WTC11 (cell line): ENCODE measurements at regions not wholly inside any gene's neighbourhood (a gene's known extent, or its start where the extent isn't known, plus 50 kb on each side); places are given as distances from the start of the nearest gene placed in this dataset.

Source experiments
- ATAC-seq: fragments of 200-7000 bp; cut with Tn5 transposase; 2 replicates; pipeline ENCODE4 v1.10.0; 2021; ENCODE audit warnings: mild to moderate bottlenecking, moderate library complexity
- CTCF ChIA-PET: fragments of 300-600 bp; sonication (Branson Sonifier 250); formaldehyde crosslinking; loops from one replicate; lab custom pipeline; 2021; ENCODE audit warnings: antibody characterized with exemption; lab: Charles Lee
- POLR2A ChIA-PET: fragments of 350-600 bp; sonication (Branson Sonifier 250); formaldehyde crosslinking; loops from one replicate; lab custom pipeline; 2021; ENCODE audit warnings: antibody characterized with exemption; lab: Charles Lee
- DNase-seq: peaks from one replicate; pipeline ENCODE4 v3.0.0; 2021; ENCODE audit warnings: low spot score
- H3K27ac Mint-ChIP-seq: 2 replicates; pipeline ENCODE4 v1.8.0; 2021; ENCODE audit warnings: mixed read lengths
- H3K27me3 Mint-ChIP-seq: 2 replicates; pipeline ENCODE4 v1.8.0; 2021; ENCODE audit warnings: low read depth, mild to moderate bottlenecking, moderate library complexity, mixed read lengths
- H3K36me3 Mint-ChIP-seq: 2 replicates; pipeline ENCODE4 v1.8.0; 2021; ENCODE audit warnings: mixed read lengths
- H3K4me1 Mint-ChIP-seq: 2 replicates; pipeline ENCODE4 v1.8.0; 2022; ENCODE audit warnings: mixed read lengths
- H3K4me3 Mint-ChIP-seq: 2 replicates; pipeline ENCODE4 v1.8.0; 2021; ENCODE audit warnings: mild to moderate bottlenecking, moderate library complexity, mixed read lengths
- H3K9me3 Mint-ChIP-seq: 2 replicates; pipeline ENCODE4 v1.8.0; 2021; ENCODE audit warnings: mixed read lengths
- ATF6 ChIP-seq: sonication (generic); formaldehyde crosslinking; IDR thresholded peaks from 2 replicates; pipeline ENCODE4 v1.8.1; 2023; ENCODE audit warnings: mild to moderate bottlenecking, missing genetic modification reagents
- CREB1 ChIP-seq: sonication (generic); formaldehyde crosslinking; IDR thresholded peaks from 2 replicates; pipeline ENCODE4 v1.8.0; 2023; ENCODE audit warnings: mild to moderate bottlenecking, missing genetic modification reagents
- ESRRA ChIP-seq: sonication (generic); formaldehyde crosslinking; IDR thresholded peaks from 2 replicates; pipeline ENCODE4 v1.8.1; 2022; ENCODE audit warnings: mild to moderate bottlenecking, missing genetic modification reagents, borderline replicate concordance
- HMGXB4 ChIP-seq: sonication (generic); formaldehyde crosslinking; IDR thresholded peaks from 2 replicates; pipeline ENCODE4 v1.8.1; 2023; ENCODE audit warnings: mild to moderate bottlenecking, moderate library complexity, missing genetic modification reagents
- JUN ChIP-seq: sonication (generic); formaldehyde crosslinking; IDR thresholded peaks from 2 replicates; pipeline ENCODE4 v1.8.0; 2023; ENCODE audit warnings: mild to moderate bottlenecking, missing genetic modification reagents
- NFATC4 ChIP-seq: fragments of 250-450 bp; sonication (Bioruptor Pico); IDR thresholded peaks from 2 replicates; pipeline ENCODE4 v1.9.0; 2021; ENCODE audit warnings: mild to moderate bottlenecking
- NFE2L1 ChIP-seq: sonication (generic); formaldehyde crosslinking; IDR thresholded peaks from 2 replicates; pipeline ENCODE4 v1.8.1; 2023; ENCODE audit warnings: missing genetic modification reagents
- OVOL2 ChIP-seq: fragments of 250-450 bp; sonication (Bioruptor Pico); IDR thresholded peaks from 2 replicates; pipeline ENCODE4 v1.9.0; 2021; ENCODE audit warnings: mild to moderate bottlenecking, borderline replicate concordance
- PREB ChIP-seq: sonication (generic); formaldehyde crosslinking; IDR thresholded peaks from 2 replicates; pipeline ENCODE4 v1.8.1; 2022; ENCODE audit warnings: mild to moderate bottlenecking, missing genetic modification reagents, moderate library complexity, borderline replicate concordance
- RELA ChIP-seq: sonication (generic); formaldehyde crosslinking; IDR thresholded peaks from 2 replicates; pipeline ENCODE4 v1.8.1; 2022; ENCODE audit warnings: missing genetic modification reagents, mild to moderate bottlenecking, borderline replicate concordance
- RORB ChIP-seq: fragments of 250-450 bp; sonication (Bioruptor Pico); IDR thresholded peaks from 2 replicates; pipeline ENCODE4 v1.9.0; 2021; ENCODE audit warnings: mild to moderate bottlenecking
- SMAD3 ChIP-seq: sonication (generic); formaldehyde crosslinking; IDR thresholded peaks from 2 replicates; pipeline ENCODE4 v1.8.0; 2022; ENCODE audit warnings: missing genetic modification reagents, mild to moderate bottlenecking, borderline replicate concordance
- TEAD1 ChIP-seq: sonication (generic); formaldehyde crosslinking; IDR thresholded peaks from 2 replicates; pipeline ENCODE4 v1.8.0; 2022; ENCODE audit warnings: mild to moderate bottlenecking, missing genetic modification reagents
- TEAD4 ChIP-seq: sonication (generic); formaldehyde crosslinking; IDR thresholded peaks from 2 replicates; pipeline ENCODE4 v1.8.0; 2022; ENCODE audit warnings: mild to moderate bottlenecking, missing genetic modification reagents
- TP53 ChIP-seq: sonication (generic); formaldehyde crosslinking; IDR thresholded peaks from 2 replicates; pipeline ENCODE4 v1.8.1; 2023; ENCODE audit warnings: mild to moderate bottlenecking, missing genetic modification reagents
- ZNF396 ChIP-seq: fragments of 250-450 bp; sonication (Bioruptor Pico); IDR thresholded peaks from 2 replicates; pipeline ENCODE4 v1.8.0; 2021; ENCODE audit warnings: mild to moderate bottlenecking, moderate library complexity, borderline replicate concordance
- ZNF416 ChIP-seq: fragments of 250-450 bp; sonication (Bioruptor Pico); IDR thresholded peaks from 2 replicates; pipeline ENCODE4 v1.9.0; 2021; ENCODE audit warnings: mild to moderate bottlenecking, inconsistent platforms
- TF ChIP-seq, protein P1 (sequence below): fragments of 250-450 bp; sonication (Bioruptor Pico); conservative IDR thresholded peaks from 2 replicates; pipeline ENCODE4 v1.9.0; 2021; ENCODE audit warnings: mild to moderate bottlenecking
- TF ChIP-seq, protein P2 (sequence below): sonication (generic); formaldehyde crosslinking; IDR thresholded peaks from 2 replicates; pipeline ENCODE4 v1.8.1; 2023; ENCODE audit warnings: mild to moderate bottlenecking, missing genetic modification reagents, moderate library complexity
- TF ChIP-seq, protein P3 (sequence below): sonication (generic); formaldehyde crosslinking; IDR thresholded peaks from 2 replicates; pipeline ENCODE4 v1.8.1; 2022; ENCODE audit warnings: mild to moderate bottlenecking, moderate library complexity, missing genetic modification reagents

DNA sequence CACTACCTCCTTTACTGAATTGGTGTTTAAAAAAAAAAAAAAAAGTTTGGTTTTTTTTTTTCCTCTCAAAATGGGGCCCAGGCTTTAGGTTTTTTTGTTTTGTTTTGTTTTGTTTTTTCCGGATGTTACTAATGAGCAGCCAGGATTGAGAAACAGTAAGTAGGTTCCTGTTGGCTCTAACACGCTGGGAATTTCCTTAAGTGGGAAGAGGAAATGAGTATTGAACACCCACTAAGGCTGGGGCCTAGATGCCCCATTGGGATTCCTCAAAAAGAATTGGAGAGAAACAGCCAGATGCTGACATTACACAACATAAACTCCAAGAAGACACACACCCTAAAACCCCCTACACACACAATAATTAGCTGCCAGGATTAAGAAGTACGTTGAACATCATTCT lies 102.2 kb upstream of the NANOS1 start:
- no peak overlapping the region for H3K27ac Mint-ChIP-seq
- POLR2A ChIA-PET: no interaction called here
- ATAC-seq: no peak
- peaks cover 24% of the 10 kb centered on the region for H3K9me3 Mint-ChIP-seq
- TF ChIP-seq ZNF416 (CRISPR knock-in tag): no peak
- TF ChIP-seq SMAD3 (CRISPR knock-in tag): no peak
- no peak for TF ChIP-seq TP53 (CRISPR knock-in tag)
- TF ChIP-seq, protein P1, sequence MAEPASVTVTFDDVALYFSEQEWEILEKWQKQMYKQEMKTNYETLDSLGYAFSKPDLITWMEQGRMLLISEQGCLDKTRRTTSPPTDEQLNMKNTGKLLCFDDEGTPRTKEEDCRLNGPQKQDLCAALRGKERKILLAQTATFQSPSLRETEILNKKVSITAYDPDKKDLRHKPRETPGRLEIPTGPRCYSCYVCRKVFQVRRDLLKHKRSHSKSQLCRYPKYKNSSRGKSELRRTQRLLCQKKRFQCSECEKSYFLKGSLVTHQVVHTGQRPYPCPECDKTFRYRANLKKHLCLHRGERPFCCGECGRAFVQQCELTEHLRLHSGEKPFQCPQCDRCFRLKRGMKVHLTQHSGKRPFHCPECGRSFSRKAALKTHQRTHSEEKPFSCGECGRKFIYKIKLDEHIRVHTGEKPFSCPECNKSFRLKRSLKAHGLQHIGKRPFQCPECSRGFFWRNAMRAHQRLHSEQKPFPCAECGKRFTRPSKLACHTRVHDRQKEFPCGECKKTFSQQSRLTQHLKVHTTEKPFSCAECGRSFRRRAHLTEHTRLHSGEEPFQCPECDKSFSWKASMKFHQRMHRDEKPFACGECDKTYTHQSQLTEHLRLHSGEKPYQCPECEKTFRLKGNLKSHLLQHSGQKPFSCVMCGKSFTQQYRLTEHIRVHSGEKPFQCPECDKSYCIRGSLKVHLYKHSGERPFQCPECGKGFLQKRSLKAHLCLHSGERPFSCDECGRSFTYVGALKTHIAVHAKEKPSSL (CRISPR knock-in tag): no peak
- TF ChIP-seq RELA (CRISPR knock-in tag): no peak
- TF ChIP-seq PREB (CRISPR knock-in tag): no peak
- no peak for TF ChIP-seq NFE2L1 (CRISPR knock-in tag)
- TF ChIP-seq, protein P2, sequence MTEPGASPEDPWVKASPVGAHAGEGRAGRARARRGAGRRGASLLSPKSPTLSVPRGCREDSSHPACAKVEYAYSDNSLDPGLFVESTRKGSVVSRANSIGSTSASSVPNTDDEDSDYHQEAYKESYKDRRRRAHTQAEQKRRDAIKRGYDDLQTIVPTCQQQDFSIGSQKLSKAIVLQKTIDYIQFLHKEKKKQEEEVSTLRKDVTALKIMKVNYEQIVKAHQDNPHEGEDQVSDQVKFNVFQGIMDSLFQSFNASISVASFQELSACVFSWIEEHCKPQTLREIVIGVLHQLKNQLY (CRISPR knock-in tag): no peak
- TF ChIP-seq RORB: no peak
- TF ChIP-seq HMGXB4 (CRISPR knock-in tag): no peak
- TF ChIP-seq TEAD1: no peak
- no peak for TF ChIP-seq NFATC4 (CRISPR knock-in tag)
- no peaks in the 10 kb centered on the region for H3K4me1 Mint-ChIP-seq
- no peak for DNase-seq
- peaks cover 6% of the 10 kb centered on the region; the same call in 1 of the 2 replicates for H3K27me3 Mint-ChIP-seq
- CTCF ChIA-PET: no interaction called here
- no peak overlapping the region for H3K4me3 Mint-ChIP-seq
- peaks cover 14% of the 10 kb centered on the region for H3K36me3 Mint-ChIP-seq

DNA sequence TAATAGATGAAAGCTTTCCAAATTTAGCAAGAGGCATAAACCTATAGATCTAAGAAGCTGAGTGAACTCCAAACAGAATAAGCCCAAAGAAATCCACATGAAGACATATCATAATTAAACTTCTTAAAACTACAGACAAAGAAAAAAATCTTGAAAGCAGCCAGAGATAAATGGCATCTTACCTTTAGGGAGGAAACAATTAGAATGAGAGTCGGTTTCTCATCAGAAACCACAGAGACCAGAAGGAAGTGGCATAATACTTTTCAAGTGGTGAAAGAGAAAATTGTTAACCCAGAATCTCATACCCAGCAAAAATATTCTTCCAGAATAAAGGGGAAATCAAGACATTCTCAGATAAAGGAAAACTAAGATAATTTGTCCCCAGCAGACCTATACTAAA lies 98.9 kb upstream of the NANOS1 start:
- Mint-ChIP-seq H3K4me3 (no peak overlapping the region), H3K27ac (no peak overlapping the region), H3K9me3 (peaks cover 33% of the 10 kb centered on the region), H3K36me3 (peaks cover 17% of the 10 kb centered on the region), H3K4me1 (no peaks in the 10 kb centered on the region), H3K27me3 (peaks cover 6% of the 10 kb centered on the region)
- ChIA-PET CTCF (no interaction called here), POLR2A (no interaction called here)
- ATAC-seq (no peak), DNase-seq (no peak)
- no peak for TF ChIP-seq TEAD4 (CRISPR knock-in tag)
- TF ChIP-seq TEAD1: no peak
- no peak for TF ChIP-seq SMAD3 (CRISPR knock-in tag)

- ATAC-seq: no peak
- CTCF ChIA-PET: no interaction called here
Observed at GRCh38 chr10:118931436-118931835, 98.1 kb upstream of the NANOS1 start.

More at GRCh38 chr10:118931436-118931835, 98.1 kb upstream of the NANOS1 start:
- no peak for TF ChIP-seq CREB1 (CRISPR knock-in tag)
- TF ChIP-seq JUN (CRISPR knock-in tag): no peak
- no peak for TF ChIP-seq OVOL2 (CRISPR knock-in tag)
- no peak for TF ChIP-seq ZNF396 (CRISPR knock-in tag)
- TF ChIP-seq ESRRA (CRISPR knock-in tag): no peak
- TF ChIP-seq, protein P3, sequence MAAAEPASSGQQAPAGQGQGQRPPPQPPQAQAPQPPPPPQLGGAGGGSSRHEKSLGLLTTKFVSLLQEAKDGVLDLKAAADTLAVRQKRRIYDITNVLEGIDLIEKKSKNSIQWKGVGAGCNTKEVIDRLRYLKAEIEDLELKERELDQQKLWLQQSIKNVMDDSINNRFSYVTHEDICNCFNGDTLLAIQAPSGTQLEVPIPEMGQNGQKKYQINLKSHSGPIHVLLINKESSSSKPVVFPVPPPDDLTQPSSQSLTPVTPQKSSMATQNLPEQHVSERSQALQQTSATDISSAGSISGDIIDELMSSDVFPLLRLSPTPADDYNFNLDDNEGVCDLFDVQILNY: no peak
- no peak for TF ChIP-seq ATF6 (CRISPR knock-in tag)
- TF ChIP-seq PREB (CRISPR knock-in tag): no peak
- TF ChIP-seq, all 79 proteins: peak for 0
- peaks cover 33% of the 10 kb centered on the region for H3K9me3 Mint-ChIP-seq
- no peaks in the 10 kb centered on the region for H3K4me1 Mint-ChIP-seq
- no peak overlapping the region for H3K4me3 Mint-ChIP-seq
- peaks cover 6% of the 10 kb centered on the region for H3K27me3 Mint-ChIP-seq
- POLR2A ChIA-PET: no interaction called here
- H3K27ac Mint-ChIP-seq: no peak overlapping the region
- H3K36me3 Mint-ChIP-seq: peaks cover 17% of the 10 kb centered on the region
- DNase-seq: no peak
